ENCODE measurements at regions not wholly inside any gene's neighbourhood (a gene's known extent, or its start where the extent isn't known, plus 50 kb on each side); places are given as distances from the start of the nearest gene placed in this dataset.

DNA sequence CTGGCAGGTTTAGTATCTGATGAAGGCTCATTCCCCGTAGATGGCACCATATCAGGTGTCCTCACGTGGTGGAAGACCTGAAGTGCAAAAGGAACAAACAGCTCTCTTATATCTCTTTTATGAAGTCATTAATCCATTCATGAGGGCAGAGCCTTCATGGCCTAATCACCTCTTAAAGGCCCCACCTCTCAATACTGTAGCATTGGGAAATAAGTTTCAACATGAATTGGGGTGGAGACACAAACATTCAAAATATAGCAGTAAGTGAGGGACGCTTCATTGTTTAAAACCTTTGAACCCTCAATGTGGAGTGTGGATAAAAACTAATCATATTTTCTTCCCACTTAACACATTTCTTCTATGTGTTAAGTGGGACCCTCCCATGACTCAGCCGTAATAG, 489.4 kb upstream of the WWC1 start:
- ATAC-seq: no peak
- H3K9me3 Mint-ChIP-seq: no peaks in the 10 kb centered on the region
- TF ChIP-seq, protein P1, sequence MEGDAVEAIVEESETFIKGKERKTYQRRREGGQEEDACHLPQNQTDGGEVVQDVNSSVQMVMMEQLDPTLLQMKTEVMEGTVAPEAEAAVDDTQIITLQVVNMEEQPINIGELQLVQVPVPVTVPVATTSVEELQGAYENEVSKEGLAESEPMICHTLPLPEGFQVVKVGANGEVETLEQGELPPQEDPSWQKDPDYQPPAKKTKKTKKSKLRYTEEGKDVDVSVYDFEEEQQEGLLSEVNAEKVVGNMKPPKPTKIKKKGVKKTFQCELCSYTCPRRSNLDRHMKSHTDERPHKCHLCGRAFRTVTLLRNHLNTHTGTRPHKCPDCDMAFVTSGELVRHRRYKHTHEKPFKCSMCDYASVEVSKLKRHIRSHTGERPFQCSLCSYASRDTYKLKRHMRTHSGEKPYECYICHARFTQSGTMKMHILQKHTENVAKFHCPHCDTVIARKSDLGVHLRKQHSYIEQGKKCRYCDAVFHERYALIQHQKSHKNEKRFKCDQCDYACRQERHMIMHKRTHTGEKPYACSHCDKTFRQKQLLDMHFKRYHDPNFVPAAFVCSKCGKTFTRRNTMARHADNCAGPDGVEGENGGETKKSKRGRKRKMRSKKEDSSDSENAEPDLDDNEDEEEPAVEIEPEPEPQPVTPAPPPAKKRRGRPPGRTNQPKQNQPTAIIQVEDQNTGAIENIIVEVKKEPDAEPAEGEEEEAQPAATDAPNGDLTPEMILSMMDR (IDR thresholded peaks at IDR 0.05): no peak
- no peak overlapping the region for H3K27ac Mint-ChIP-seq
- ChIA-PET CTCF (no interaction called here), POLR2A (no interaction called here)
- H3K36me3 Mint-ChIP-seq (ENCODE audit: low read depth): no peaks in the 10 kb centered on the region
- no peak overlapping the region for H3K4me3 Mint-ChIP-seq
- intact Hi-C loops (cut with micrococcal nuclease): no loop called here
- no peak for DNase-seq
- no peaks in the 10 kb centered on the region for H3K4me1 Mint-ChIP-seq (ENCODE audit: low read depth)
- H3K27me3 Mint-ChIP-seq: no peaks in the 10 kb centered on the region

DNA sequence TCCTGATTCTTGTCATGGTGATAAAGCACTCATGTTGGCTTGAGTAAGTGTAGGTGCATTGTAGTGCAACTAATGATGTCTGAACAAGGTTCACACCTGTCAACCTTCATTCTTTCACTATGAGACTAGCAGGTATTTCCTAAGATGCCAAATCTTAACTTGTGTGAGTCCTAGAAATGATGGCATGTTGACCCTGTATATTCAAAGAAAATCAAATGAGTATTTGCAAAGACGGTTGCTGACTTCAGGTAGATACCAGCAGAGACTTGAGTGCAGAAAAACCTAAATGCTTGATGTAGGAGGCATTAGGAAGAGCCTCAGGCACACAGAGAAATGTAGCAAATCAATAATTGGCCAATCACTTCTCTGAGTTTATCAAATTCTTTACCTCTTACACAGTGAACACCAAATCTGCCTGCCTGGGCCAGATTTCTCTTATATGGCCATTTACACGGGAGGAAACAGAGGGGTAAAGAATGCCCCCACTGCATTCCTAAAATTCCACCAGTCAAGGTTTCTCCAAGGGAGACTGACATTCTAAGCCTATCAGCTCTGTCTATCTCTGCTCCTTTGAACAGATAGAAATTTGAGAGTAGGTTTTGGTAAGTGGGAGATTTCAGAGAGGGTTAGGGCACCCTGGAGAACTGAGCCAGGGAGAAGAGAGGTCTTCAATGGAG, 488.6 kb upstream of the WWC1 start:
- no peak overlapping the region for H3K4me3 Mint-ChIP-seq

DNA sequence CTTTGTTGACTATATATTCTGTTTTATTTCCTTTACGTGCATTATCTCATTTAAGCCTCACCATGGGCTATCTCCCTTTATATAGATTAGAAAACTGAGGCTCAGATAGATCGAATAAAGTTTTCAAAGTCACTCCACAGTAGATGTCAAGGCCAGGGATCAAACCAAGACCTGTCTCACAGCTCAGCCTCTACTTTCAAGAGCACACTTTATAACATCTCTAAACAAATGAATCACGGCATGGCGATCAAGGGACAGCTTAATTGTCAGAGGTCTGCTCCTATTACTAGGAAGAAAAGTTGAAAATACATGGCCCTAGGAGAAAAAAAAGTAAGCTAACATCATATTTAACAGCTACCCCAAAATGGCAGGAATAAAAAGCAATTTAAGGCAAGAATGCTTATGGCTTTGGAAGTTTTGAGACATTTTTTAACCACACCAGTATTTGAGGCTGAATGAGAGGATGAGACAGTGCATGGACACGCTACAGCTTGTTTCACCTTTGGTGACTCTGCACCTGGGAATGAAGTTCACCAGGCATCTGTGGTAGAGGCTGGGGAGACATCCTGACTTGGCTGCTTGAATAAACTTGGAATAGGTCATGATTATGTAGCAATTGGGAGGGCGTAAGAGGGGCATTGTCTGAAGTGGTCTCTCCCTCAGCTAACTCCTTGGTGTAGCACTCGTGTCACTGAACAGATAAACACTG, 486.8 kb upstream of the WWC1 start:
- intact Hi-C loops (cut with micrococcal nuclease): no loop called here
- CTCF ChIA-PET: no interaction called here
- H3K9me3 Mint-ChIP-seq: no peaks in the 10 kb centered on the region
- DNase-seq (no peak), ATAC-seq (no peak)
- no peak overlapping the region for H3K27ac Mint-ChIP-seq
- H3K4me3 Mint-ChIP-seq: no peak overlapping the region
- TF ChIP-seq, protein P1 (IDR thresholded peaks at IDR 0.05): no peak
- no peaks in the 10 kb centered on the region for H3K4me1 Mint-ChIP-seq (ENCODE audit: low read depth)
- POLR2A ChIA-PET: no interaction called here
- H3K27me3 Mint-ChIP-seq: no peaks in the 10 kb centered on the region
- no peaks in the 10 kb centered on the region for H3K36me3 Mint-ChIP-seq (ENCODE audit: low read depth)

More for the DNA sequence above, 488.6 kb upstream of the WWC1 start:
- Mint-ChIP-seq H3K27me3 (no peaks in the 10 kb centered on the region), H3K36me3 (ENCODE audit: low read depth) (no peaks in the 10 kb centered on the region), H3K9me3 (no peaks in the 10 kb centered on the region), H3K27ac (no peak overlapping the region), H3K4me1 (ENCODE audit: low read depth) (no peaks in the 10 kb centered on the region)
- DNase-seq: no peak
- POLR2A ChIA-PET: no interaction called here
- CTCF ChIA-PET: no interaction called here
- intact Hi-C loops (cut with micrococcal nuclease): no loop called here
- no peak for ATAC-seq
- TF ChIP-seq, protein P1 (IDR thresholded peaks at IDR 0.05): no peak

DNA sequence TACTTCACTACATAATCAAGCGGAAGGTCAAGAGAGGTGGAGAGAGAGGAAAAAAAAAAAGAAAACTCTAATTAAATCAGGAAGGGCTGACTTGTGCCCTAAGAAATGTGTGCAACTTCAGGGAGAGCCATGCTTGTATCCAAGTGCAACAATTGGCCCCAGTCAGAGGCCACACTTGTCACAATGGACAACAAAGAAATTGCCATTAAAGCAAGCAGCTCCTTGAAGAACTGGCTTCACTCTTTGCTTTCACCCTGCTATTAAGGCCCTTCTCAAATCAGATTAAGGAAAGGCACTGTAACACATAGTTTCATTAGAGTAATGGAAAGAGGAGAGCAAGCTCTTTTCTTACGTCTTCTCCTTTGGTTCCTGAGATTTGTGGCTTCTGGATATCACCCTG, 480.9 kb upstream of the WWC1 start:
- no peaks in the 10 kb centered on the region for H3K4me1 Mint-ChIP-seq (ENCODE audit: low read depth)

DNA sequence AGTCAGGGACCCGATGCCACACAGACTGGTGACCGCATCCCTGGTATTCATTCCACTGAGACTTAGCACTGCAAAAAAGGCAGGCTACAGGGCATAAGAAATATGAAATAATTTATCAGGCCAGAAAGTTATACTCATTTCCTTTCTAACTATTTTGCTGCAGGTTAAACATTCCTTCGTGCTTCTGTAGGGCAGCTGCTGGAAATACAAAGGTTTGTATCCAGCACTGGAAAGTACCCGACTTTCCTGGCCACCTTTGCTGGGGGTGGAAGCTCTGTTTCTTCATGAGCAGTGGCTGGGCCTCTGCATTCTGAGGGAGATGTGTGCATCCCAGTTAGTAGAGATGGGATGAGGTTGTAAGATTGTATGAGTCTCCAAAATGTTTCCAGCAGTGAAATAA, 478.6 kb upstream of the WWC1 start:
- Mint-ChIP-seq H3K4me3 (no peak overlapping the region), H3K27me3 (no peaks in the 10 kb centered on the region), H3K27ac (no peak overlapping the region), H3K4me1 (ENCODE audit: low read depth) (no peaks in the 10 kb centered on the region), H3K36me3 (ENCODE audit: low read depth) (no peaks in the 10 kb centered on the region), H3K9me3 (no peaks in the 10 kb centered on the region)
- CTCF ChIA-PET: no interaction called here
- TF ChIP-seq, protein P1 (IDR thresholded peaks at IDR 0.05): no peak
- DNase-seq (no peak), ATAC-seq (no peak)
- POLR2A ChIA-PET: interaction anchor here (0.5 kb wide), 1 partner anchor 197 kb away, joined by 3 read pairs; no protein-coding TSS in a partner anchor
- intact Hi-C loops (cut with micrococcal nuclease): no loop called here

More for the DNA sequence above, 480.9 kb upstream of the WWC1 start:
- no peak overlapping the region for H3K27ac Mint-ChIP-seq
- TF ChIP-seq, protein P1 (IDR thresholded peaks at IDR 0.05): no peak
- H3K27me3 Mint-ChIP-seq: no peaks in the 10 kb centered on the region
- H3K9me3 Mint-ChIP-seq: no peaks in the 10 kb centered on the region
- POLR2A ChIA-PET: no interaction called here
- H3K4me3 Mint-ChIP-seq: no peak overlapping the region
- DNase-seq (no peak), ATAC-seq (no peak)
- CTCF ChIA-PET: no interaction called here
- H3K36me3 Mint-ChIP-seq (ENCODE audit: low read depth): no peaks in the 10 kb centered on the region
- intact Hi-C loops (cut with micrococcal nuclease): no loop called here

Measured in activated CD8-positive, alpha-beta T cell treated with anti-CD3 and anti-CD28 coated beads for 36 hours (primary cell).